ENCODE measurements at regions not wholly inside any gene's neighbourhood (a gene's known extent, or its start where the extent isn't known, plus 50 kb on each side); places are given as distances from the start of the nearest gene placed in this dataset.

GRCh38 chr1:165014753-165015152 lies 341.8 kb downstream of the LMX1A start:
- no peak for FAIRE-seq

DNA sequence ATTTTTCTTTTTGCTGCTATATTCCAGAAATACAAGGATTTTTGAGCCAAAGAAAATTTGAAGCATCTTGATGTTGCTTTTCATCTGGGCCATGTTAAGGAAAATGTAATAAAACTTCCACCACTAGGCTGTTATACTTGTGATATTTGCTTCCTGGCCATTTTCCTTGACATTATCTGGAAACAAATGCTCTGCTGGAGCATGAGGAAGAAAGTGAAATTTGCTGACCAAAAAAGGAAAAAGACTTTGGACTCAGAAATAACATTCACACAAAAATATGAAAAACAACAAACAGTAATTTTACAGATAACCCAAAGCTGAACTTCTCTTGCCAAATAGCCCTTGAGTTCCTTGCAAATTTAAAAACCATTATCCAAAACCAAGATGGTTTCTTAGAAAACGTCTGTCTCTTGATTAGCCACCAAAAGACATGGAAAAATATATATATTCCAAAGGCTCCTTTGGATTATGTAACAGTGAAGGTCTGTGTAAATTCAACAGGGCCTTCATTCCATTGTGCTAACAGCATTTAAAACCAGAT lies 344.5 kb downstream of the LMX1A start:
- no peak for FAIRE-seq

DNA sequence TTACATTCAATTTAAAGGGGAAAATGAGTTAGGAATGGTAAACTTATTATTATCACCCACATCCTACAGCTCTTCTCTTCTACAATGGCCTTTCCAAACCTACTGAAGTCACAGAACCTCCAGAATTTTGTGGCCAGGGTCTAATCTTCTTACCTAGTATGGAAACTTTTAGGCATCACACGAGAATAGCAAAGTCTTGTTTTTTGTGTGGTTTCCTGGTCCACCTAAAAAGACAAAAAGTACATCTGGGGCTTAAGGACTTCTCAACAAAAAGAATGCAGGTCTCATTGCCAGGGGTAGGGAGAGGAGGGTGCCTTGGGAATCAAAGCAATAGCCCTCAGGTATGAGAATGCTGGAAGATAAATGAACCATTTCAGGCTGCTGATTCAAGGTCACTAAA lies 345.3 kb downstream of the LMX1A start:
- FAIRE-seq: no peak

GRCh38 chr1:165010418-165011070 lies 346.0 kb downstream of the LMX1A start:
- no peak for FAIRE-seq

DNA sequence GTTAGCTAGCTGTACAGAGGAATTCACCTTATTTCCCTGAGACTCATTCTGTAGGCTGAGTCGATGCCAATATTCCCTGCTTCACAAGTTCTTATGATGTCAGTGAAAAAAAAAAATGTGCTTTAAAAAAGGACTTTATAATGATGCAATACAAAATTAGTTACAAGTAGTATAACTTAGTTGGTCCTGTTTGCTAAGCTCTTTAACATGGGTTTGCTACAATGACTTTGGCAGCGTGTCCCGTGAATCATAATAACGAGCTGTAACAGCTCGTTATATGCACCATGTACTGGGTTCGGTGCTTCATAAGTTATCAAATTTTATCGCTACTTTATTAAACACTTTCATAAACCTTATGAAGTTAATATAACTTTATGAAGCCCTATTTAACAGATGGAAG lies 349.7 kb downstream of the LMX1A start:
- no peak for FAIRE-seq

GRCh38 chr1:164999146-164999545 lies 357.4 kb downstream of the LMX1A start:
- FAIRE-seq: no peak

- no peak for FAIRE-seq
Observed at GRCh38 chr1:164991763-164992314, 364.7 kb downstream of the LMX1A start.

DNA sequence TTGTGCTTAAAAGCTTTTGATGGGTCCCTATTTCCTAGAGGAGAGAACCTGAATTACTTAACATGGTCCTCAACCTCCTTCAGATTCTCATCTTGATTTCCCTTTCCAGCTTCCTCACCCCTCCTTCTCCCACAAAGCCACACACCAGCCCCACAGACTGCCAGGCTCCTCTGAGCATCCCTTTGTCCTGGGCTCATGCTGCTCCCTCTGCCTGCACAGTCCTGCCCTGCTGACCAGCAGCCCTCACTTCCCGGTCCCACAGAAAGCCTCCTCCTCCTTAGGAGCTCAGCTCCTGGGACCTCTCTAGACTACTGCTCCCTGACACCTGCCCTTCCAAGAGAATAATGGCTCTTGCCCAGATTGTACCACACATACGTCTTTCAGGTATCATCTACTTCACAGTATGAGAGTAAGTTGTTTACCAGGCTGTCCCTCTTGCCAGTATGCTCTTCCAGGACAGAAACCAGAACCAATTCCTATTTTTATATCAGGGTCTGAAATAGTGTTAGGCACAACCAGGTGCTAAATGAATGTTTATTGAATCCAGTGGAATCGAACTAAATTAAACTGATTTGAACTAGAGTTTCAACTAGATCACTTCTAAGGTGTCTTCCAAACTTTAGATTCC lies 373.4 kb downstream of the LMX1A start:
- no peak for FAIRE-seq

DNA sequence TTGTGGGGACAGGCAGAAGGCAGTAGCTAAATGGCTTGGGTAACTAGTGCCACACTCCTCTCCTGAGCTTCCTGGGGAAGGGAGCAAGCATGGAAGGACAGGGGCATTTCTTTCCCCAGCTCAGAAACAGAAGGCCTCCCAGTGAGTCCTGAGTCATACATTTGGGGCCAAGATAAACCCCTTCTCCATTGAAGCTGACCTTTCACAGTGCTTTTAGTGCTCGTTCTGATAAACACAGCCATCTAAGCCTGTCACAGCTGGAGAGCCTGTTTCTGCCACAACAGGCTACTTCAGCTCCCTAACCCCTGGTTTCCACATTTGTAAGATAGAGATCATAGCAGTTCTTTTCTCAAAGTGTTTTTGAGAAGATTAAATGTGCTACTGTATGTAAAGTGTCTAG lies 374.0 kb downstream of the LMX1A start:
- no peak for FAIRE-seq

- no peak for FAIRE-seq
Observed at GRCh38 chr1:164977561-164977960, 379.0 kb downstream of the LMX1A start.

DNA sequence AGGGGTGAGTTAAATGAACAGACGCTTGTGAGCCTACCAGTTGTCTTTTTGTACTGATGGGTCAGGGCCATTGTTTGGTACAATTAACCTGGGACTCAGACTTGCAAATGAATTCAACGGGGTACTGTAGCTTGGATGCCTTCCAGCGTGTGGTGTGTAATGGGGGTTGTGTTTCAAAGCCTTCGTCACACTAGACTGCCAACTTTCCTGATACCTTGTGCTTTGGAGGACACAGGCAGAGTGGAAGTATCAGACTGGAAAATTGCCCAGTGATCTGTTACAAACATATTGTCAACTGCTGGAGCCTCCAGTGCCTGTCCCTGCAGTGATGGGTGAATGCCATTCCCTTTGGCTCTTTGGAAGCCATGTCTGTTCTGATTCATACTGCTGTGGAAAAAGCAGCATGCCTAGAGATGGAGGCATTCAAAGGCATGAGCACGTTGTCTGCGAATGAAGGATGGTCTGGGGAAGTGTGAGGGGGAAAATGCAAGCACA lies 384.5 kb downstream of the LMX1A start:
- FAIRE-seq: no peak

- no peak for FAIRE-seq
Observed at GRCh38 chr1:164971391-164971790, 385.1 kb downstream of the LMX1A start.

- FAIRE-seq: no peak
Observed at GRCh38 chr1:164969253-164969652, 387.3 kb downstream of the LMX1A start.

GRCh38 chr1:164967300-164967699 lies 389.2 kb downstream of the LMX1A start:
- FAIRE-seq: peak; percentile 23

DNA sequence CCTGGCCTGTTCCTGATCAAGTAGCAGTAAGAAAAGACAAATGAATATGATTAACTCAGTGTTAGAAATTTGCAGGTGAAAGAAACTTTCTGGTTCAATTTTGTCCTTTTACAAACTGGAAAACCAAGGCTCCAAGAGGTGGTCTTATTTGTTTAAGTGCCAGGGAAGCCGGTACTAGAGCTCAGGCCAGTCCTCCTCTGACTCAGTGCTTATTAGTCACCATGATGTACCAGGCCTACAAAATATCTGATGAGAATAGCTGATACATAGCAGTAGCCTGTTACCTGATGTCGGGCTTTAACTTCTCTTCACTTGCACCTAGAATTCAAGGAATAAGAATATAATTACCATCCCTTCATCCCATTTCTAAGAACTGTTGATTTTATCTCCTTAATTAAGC lies 394.8 kb downstream of the LMX1A start:
- FAIRE-seq: no peak

DNA sequence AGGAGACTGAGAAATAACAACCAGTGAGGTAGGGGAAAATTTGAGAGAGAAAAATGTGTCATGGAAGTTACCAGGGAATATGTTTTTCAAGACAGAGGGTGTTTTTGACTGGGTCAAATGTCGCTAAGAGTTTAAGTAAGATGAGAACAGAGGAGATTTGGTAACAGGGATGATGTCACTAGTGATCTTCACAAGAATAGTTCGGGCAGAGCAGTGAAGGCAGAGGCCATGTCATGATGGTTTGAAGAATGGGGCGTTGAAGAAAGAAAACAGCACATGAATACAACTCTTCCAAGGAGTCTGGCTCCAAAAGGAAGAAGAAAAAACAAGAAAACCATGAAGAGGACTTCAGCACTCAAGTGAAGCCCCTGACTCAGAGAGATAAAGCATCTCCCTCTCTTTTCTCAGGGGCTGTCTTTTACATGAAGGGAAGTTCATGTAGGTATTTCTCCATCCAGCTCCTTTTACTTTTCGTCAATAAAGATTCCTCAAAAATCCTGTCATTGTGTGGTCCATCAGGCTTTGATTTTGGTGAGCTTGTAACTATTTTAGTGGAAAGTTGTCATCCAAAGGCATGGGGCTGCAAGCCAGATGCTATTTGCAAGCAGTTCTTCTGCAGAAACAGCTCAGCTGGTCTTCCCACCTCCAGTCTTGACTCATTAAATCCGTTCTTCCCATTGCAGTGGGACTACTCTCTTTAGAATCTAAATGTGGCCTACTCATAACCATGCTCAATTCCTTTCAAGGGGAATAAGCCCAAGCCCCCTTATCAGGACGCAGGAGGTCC lies 397.3 kb downstream of the LMX1A start:
- no peak for FAIRE-seq

DNA sequence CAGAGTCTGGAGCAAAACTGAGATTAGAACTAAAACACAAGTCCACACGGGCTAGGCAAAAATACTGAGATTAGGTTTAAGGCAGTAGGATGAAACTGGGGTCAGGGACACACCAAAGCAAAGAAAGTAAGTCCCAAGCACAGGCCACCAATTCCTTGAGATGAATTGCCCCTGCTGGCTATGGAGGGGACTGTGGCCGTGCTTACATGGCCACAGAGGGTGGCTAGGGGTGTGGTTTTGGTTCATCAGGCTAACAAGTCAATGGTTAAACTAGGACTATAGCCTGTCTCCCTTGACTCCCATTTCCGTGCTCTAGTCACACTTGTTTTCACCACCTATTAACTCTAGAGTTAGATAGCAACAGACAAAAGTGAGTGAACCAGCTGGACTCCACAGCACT lies 394.8 kb downstream of the PBX1 start:
- FAIRE-seq: no peak

GRCh38 chr1:164953098-164953497 lies 394.1 kb downstream of the PBX1 start:
- FAIRE-seq: no peak

DNA sequence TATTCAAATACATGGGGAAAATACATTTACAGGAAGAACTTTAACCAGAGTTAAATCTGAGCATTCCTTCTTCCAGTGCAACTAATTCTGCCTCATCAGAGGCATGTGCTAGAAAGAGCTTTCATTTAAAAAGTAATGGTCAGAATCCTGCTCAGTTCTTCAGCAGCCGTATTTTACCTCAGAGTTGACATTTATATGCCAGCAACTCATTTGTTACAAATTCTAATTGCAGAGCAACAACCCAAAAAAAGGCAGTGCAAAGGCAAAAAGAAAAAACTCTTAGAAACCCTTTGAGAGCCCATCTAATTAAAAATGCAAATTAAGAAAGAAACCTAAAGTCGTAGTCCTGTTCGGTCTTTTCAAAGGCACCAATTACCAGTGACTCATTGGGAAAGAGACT lies 392.5 kb downstream of the PBX1 start:
- FAIRE-seq: no peak

DNA sequence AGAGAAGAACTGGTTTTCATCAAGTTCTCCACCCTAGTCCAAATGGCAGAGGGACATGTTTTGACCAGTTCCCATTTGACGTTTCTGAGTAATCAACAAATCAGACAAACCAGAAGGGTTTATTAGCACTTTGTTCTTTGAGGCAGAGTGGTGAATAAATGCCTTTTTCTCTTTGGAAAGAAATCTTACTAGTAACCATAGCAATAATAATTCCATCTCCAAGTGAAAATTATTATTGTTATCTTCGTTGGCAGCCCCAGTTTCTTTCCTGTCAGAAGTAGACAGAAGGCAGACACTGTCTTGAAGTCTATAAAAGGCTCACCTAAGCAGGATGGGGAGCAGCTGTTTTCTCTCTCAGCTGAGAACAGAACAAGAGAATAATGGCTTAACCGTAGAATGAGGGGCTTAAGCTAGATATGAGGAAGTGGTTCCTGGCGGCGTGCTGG lies 391.6 kb downstream of the PBX1 start:
- FAIRE-seq: no peak

GRCh38 chr1:164949771-164950471 lies 390.9 kb downstream of the PBX1 start:
- no peak for FAIRE-seq

DNA sequence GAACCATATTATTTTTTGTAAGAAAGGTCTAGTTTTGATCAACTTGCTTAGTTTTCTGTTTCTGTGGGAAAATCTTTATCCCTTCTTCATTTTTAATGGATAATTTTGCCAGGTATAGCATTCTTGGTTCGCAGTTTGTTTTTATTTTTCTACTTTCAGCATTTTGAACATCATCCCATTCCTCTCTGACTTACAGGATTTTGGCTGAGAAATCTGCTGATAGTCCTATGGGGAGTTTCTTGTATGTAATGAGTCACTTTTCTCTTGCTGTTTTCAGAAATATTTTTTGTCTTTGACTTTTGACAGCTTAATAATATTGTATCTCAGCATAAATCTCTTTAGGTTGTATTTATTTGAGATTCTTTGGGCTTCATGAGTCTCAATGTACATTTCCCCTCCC lies 389.1 kb downstream of the PBX1 start:
- no peak for FAIRE-seq

GRCh38 chr1:164937291-164937690 lies 378.3 kb downstream of the PBX1 start:
- no peak for FAIRE-seq
